HG03159 (cell line): ENCODE measurements at regions not wholly inside any gene's neighbourhood (a gene's known extent, or its start where the extent isn't known, plus 50 kb on each side); places are given as distances from the start of the nearest gene placed in this dataset.

Experiments
- ATAC-seq: cut with Tn5 transposase; IDR thresholded peaks from one replicate; pipeline ENCODE4 v1.9.1; 2021; ENCODE audit warnings: mild to moderate bottlenecking, moderate library complexity; ENCODE audit not compliant: unreplicated experiment

- no peak for ATAC-seq
Measured at GRCh38 chr3:73727117-73727821, 102.5 kb upstream of the PDZRN3 start.

GRCh38 chr3:73723596-73723995, 98.9 kb upstream of the PDZRN3 start:
- no peak for ATAC-seq

- ATAC-seq, result no peak
Measured at GRCh38 chr3:73719861-73720260, 95.1 kb upstream of the PDZRN3 start.

GRCh38 chr3:73719413-73719851, 94.7 kb upstream of the PDZRN3 start:
- no peak for ATAC-seq

GRCh38 chr3:73718326-73719110, 93.8 kb upstream of the PDZRN3 start:
- ATAC-seq, result no peak

- no peak for ATAC-seq
Measured at GRCh38 chr3:73716418-73716817, 91.7 kb upstream of the PDZRN3 start.

- no peak for ATAC-seq
Measured at GRCh38 chr3:73710340-73710739, 85.6 kb upstream of the PDZRN3 start.

- no peak for ATAC-seq
Measured at GRCh38 chr3:73709712-73710111, 85.0 kb upstream of the PDZRN3 start.

- no peak for ATAC-seq
Measured at GRCh38 chr3:73708956-73709355, 84.2 kb upstream of the PDZRN3 start.

- no peak for ATAC-seq
Measured at GRCh38 chr3:73707772-73708171, 83.0 kb upstream of the PDZRN3 start.

GRCh38 chr3:73706771-73707170, 82.0 kb upstream of the PDZRN3 start:
- ATAC-seq, result no peak

- no peak for ATAC-seq
Measured at GRCh38 chr3:73705792-73706191, 81.1 kb upstream of the PDZRN3 start.

GRCh38 chr3:73699327-73699726, 74.6 kb upstream of the PDZRN3 start:
- ATAC-seq, result no peak

- ATAC-seq, result no peak
Measured at GRCh38 chr3:73697020-73697419, 72.3 kb upstream of the PDZRN3 start.

GRCh38 chr3:73695841-73696240, 71.1 kb upstream of the PDZRN3 start:
- no peak for ATAC-seq

- ATAC-seq, result no peak
Measured at GRCh38 chr3:73694983-73695757, 70.4 kb upstream of the PDZRN3 start.

GRCh38 chr3:73687106-73688004, 62.6 kb upstream of the PDZRN3 start:
- ATAC-seq, result no peak

GRCh38 chr3:73685061-73685460, 60.3 kb upstream of the PDZRN3 start:
- no peak for ATAC-seq

- no peak for ATAC-seq
Measured at GRCh38 chr3:73683706-73684105, 59.0 kb upstream of the PDZRN3 start.

GRCh38 chr3:73681610-73682009, 56.9 kb upstream of the PDZRN3 start:
- ATAC-seq, result no peak

- ATAC-seq, result no peak
Measured at GRCh38 chr3:73681198-73681597, 56.5 kb upstream of the PDZRN3 start.
